ENCODE measurements at regions not wholly inside any gene's neighbourhood (a gene's known extent, or its start where the extent isn't known, plus 50 kb on each side); places are given as distances from the start of the nearest gene placed in this dataset.

DNA sequence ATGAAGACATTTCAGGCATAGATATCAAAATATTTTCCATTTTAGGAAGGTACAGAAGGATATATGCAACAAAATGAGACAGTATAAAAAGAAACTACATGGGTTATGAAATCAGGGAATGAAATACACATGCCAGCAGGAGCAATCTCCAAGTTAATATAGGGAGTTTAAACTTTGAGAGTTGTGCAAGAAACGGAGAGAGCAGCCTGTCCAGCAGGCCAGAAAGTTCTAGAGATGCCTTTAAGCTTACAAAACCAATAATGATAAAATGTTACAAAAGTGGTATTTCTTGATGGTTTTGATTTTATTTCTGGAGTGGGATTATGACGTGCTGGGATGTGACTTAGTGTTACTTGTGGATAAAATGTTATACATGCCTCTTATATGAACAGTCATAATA is 2047.9 kb downstream of the ARAP2 start:
- no peaks in the 10 kb centered on the region for H3K27me3 ChIP-seq (replicated peaks in 2 of 5; ENCODE audit: control insufficient read depth in 4 of 5, insufficient read depth in 5 of 5, low read length in 4 of 5)
- no peaks in the 10 kb centered on the region for H3K9me3 ChIP-seq (ENCODE audit: control extremely low read depth in 1 of 5, control insufficient read depth in 4 of 5, insufficient read depth in 2 of 5, low read depth in 1 of 5, low read length in 4 of 5)
- H3K27ac ChIP-seq (ENCODE audit: insufficient read depth in 1 of 2, low read depth in 1 of 2, low read length in 2 of 2, poor library complexity in 1 of 2, severe bottlenecking in 2 of 2), result no peak overlapping the region
- H3K36me3 ChIP-seq (ENCODE audit: control insufficient read depth in 4 of 4, insufficient read depth in 4 of 4, low read length in 3 of 4), result no peaks in the 10 kb centered on the region
- no peak overlapping the region for H3K4me3 ChIP-seq (ENCODE audit: control insufficient read depth in 1 of 7, extremely low read depth in 1 of 7, insufficient read depth in 4 of 7, low read depth in 2 of 7, low read length in 6 of 7)
- ChIA-PET CTCF (no interaction called here), POLR2A (no interaction called here)
- DNase-seq, result no peak
- H3K4me1 ChIP-seq (ENCODE audit: control extremely low read depth in 1 of 4, control insufficient read depth in 4 of 4, insufficient read depth in 4 of 4, low read length in 3 of 4), result no peaks in the 10 kb centered on the region
- no CpG with 5 or more reads among the region's 2 CpGs for WGBS (ENCODE audit: insufficient coverage)

DNA sequence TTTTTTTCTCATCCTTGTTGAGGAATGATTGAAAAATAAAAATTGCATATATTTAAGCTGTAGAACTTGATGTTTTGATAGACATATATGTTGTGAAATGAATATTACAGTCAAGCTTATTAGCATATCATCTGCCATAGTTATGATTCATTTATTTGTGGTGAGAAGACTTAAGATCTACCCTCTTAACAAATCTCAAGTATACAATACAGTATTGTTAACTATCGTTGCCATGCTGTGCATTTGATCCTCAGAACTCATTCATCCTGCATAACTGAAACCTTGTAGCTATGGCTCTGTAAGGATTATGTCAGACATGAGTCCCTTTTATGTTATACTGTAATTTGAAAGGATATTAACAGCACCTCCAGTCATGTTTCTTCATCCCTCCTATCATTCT is 2045.3 kb downstream of the ARAP2 start:
- H3K4me3 ChIP-seq (ENCODE audit: control insufficient read depth in 1 of 7, extremely low read depth in 1 of 7, insufficient read depth in 4 of 7, low read depth in 2 of 7, low read length in 6 of 7), result no peak overlapping the region
- CTCF ChIA-PET, result interaction anchor here (0.7 kb wide), 1 partner anchor 10 kb away, joined by 5 read pairs; no protein-coding TSS in a partner anchor
- WGBS (ENCODE audit: insufficient coverage), result no CpG with 5 or more reads among the region's 1 CpG
- POLR2A ChIA-PET, result no interaction called here
- DNase-seq, result no peak
- H3K4me1 ChIP-seq (ENCODE audit: control extremely low read depth in 1 of 4, control insufficient read depth in 4 of 4, insufficient read depth in 4 of 4, low read length in 3 of 4), result no peaks in the 10 kb centered on the region
- no peaks in the 10 kb centered on the region for H3K27me3 ChIP-seq (replicated peaks in 2 of 5; ENCODE audit: control insufficient read depth in 4 of 5, insufficient read depth in 5 of 5, low read length in 4 of 5)
- H3K9me3 ChIP-seq (ENCODE audit: control extremely low read depth in 1 of 5, control insufficient read depth in 4 of 5, insufficient read depth in 2 of 5, low read depth in 1 of 5, low read length in 4 of 5), result no peaks in the 10 kb centered on the region
- no peak overlapping the region for H3K27ac ChIP-seq (ENCODE audit: insufficient read depth in 1 of 2, low read depth in 1 of 2, low read length in 2 of 2, poor library complexity in 1 of 2, severe bottlenecking in 2 of 2)
- H3K36me3 ChIP-seq (ENCODE audit: control insufficient read depth in 4 of 4, insufficient read depth in 4 of 4, low read length in 3 of 4), result no peaks in the 10 kb centered on the region

DNA sequence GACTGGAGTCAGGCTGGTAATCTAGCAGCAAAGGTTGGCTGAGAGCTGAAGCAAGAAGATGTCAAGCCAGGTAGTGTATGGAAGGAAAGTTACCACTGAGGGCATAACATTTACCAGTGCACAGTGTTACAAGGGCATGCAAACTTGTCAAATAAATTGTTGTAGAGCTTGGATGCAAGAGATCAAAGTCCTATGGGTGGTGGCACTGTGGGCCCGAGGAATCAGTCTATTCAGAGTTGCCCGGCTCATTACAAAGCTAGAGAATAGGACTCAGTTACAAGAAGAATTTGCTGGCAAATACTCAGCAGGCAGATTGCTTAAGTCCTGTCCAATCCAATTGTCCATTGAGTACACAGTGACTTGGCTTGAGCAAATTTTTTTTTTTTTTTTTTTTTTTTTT is 2043.8 kb downstream of the ARAP2 start:
- 95% methylated on average over 2 of the region's 2 CpGs for WGBS (ENCODE audit: insufficient coverage)
- POLR2A ChIA-PET, result interaction anchor here (0.6 kb wide), 1 partner anchor 163 kb away, joined by 3 read pairs; no protein-coding TSS in a partner anchor

DNA sequence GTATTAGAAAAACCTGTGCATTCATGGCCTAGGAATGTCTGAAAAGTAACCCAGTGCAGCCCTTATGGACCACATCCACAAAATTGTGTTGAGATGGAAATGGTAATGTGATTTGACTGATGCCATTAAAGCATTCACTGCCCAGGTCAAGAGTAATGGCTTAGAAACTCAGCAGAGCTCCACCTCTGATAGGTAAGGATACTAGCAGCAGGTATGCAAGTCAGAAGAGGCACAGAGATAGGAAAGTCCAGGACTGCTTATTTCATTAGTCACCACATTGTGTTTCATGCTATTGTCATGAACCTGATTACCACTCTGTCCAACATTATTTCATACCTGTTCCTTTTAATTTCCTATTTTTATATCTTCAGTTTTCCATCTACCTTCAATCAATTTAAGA is 2042.2 kb downstream of the ARAP2 start:
- H3K4me1 ChIP-seq (ENCODE audit: control extremely low read depth in 1 of 4, control insufficient read depth in 4 of 4, insufficient read depth in 4 of 4, low read length in 3 of 4), result no peaks in the 10 kb centered on the region
- no peak overlapping the region for H3K4me3 ChIP-seq (ENCODE audit: control insufficient read depth in 1 of 7, extremely low read depth in 1 of 7, insufficient read depth in 4 of 7, low read depth in 2 of 7, low read length in 6 of 7)
- peaks cover 0 to 3% (median 0%) of the 10 kb centered on the region in 5 experiments for H3K9me3 ChIP-seq (ENCODE audit: control extremely low read depth in 1 of 5, control insufficient read depth in 4 of 5, insufficient read depth in 2 of 5, low read depth in 1 of 5, low read length in 4 of 5)
- H3K36me3 ChIP-seq (ENCODE audit: control insufficient read depth in 4 of 4, insufficient read depth in 4 of 4, low read length in 3 of 4), result no peaks in the 10 kb centered on the region
- H3K27ac ChIP-seq (ENCODE audit: insufficient read depth in 1 of 2, low read depth in 1 of 2, low read length in 2 of 2, poor library complexity in 1 of 2, severe bottlenecking in 2 of 2), result no peak overlapping the region
- CTCF ChIA-PET, result no interaction called here
- no peak for DNase-seq
- POLR2A ChIA-PET, result no interaction called here
- no peaks in the 10 kb centered on the region for H3K27me3 ChIP-seq (replicated peaks in 2 of 5; ENCODE audit: control insufficient read depth in 4 of 5, insufficient read depth in 5 of 5, low read length in 4 of 5)

More for the DNA sequence above, 2043.8 kb downstream of the ARAP2 start:
- Histone ChIP-seq H3K36me3 (ENCODE audit: control insufficient read depth in 4 of 4, insufficient read depth in 4 of 4, low read length in 3 of 4) (no peaks in the 10 kb centered on the region), H3K4me1 (ENCODE audit: control extremely low read depth in 1 of 4, control insufficient read depth in 4 of 4, insufficient read depth in 4 of 4, low read length in 3 of 4) (no peaks in the 10 kb centered on the region), H3K4me3 (ENCODE audit: control insufficient read depth in 1 of 7, extremely low read depth in 1 of 7, insufficient read depth in 4 of 7, low read depth in 2 of 7, low read length in 6 of 7) (no peak overlapping the region), H3K27me3 (replicated peaks in 2 of 5; ENCODE audit: control insufficient read depth in 4 of 5, insufficient read depth in 5 of 5, low read length in 4 of 5) (no peaks in the 10 kb centered on the region), H3K9me3 (ENCODE audit: control extremely low read depth in 1 of 5, control insufficient read depth in 4 of 5, insufficient read depth in 2 of 5, low read depth in 1 of 5, low read length in 4 of 5) (no peaks in the 10 kb centered on the region), H3K27ac (ENCODE audit: insufficient read depth in 1 of 2, low read depth in 1 of 2, low read length in 2 of 2, poor library complexity in 1 of 2, severe bottlenecking in 2 of 2) (no peak overlapping the region)
- DNase-seq, result no peak
- CTCF ChIA-PET, result no interaction called here

DNA sequence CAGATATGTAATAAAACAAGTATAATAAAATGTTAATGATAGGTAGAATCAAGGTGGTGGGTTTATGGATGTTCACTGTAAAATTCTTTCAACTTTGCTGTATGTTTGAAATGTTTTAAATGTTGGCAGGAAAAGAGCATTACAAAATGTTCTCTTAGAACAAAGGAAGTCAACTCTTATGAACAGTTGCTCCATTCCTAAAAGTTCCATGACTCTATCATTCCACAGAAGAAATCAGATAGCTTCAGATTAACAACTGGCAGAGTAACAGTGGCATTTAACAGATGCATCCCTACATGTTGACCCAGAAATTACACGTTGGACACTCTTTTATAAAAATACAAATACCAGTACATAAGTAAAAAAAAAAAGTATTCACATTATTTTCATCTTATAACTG is 2023.7 kb downstream of the ARAP2 start:
- no peaks in the 10 kb centered on the region for H3K27me3 ChIP-seq (replicated peaks in 2 of 5; ENCODE audit: control insufficient read depth in 4 of 5, insufficient read depth in 5 of 5, low read length in 4 of 5)
- no CpG with 5 or more reads among the region's 1 CpG for WGBS (ENCODE audit: insufficient coverage)
- DNase-seq, result no peak
- H3K36me3 ChIP-seq (ENCODE audit: control insufficient read depth in 4 of 4, insufficient read depth in 4 of 4, low read length in 3 of 4), result no peaks in the 10 kb centered on the region
- peaks cover 0 to 1% (median 0%) of the 10 kb centered on the region in 5 experiments for H3K9me3 ChIP-seq (ENCODE audit: control extremely low read depth in 1 of 5, control insufficient read depth in 4 of 5, insufficient read depth in 2 of 5, low read depth in 1 of 5, low read length in 4 of 5)
- CTCF ChIA-PET, result no interaction called here
- POLR2A ChIA-PET, result no interaction called here
- no peaks in the 10 kb centered on the region for H3K4me1 ChIP-seq (ENCODE audit: control extremely low read depth in 1 of 4, control insufficient read depth in 4 of 4, insufficient read depth in 4 of 4, low read length in 3 of 4)
- no peak overlapping the region for H3K4me3 ChIP-seq (ENCODE audit: control insufficient read depth in 1 of 7, extremely low read depth in 1 of 7, insufficient read depth in 4 of 7, low read depth in 2 of 7, low read length in 6 of 7)
- no peak overlapping the region for H3K27ac ChIP-seq (ENCODE audit: insufficient read depth in 1 of 2, low read depth in 1 of 2, low read length in 2 of 2, poor library complexity in 1 of 2, severe bottlenecking in 2 of 2)

DNA sequence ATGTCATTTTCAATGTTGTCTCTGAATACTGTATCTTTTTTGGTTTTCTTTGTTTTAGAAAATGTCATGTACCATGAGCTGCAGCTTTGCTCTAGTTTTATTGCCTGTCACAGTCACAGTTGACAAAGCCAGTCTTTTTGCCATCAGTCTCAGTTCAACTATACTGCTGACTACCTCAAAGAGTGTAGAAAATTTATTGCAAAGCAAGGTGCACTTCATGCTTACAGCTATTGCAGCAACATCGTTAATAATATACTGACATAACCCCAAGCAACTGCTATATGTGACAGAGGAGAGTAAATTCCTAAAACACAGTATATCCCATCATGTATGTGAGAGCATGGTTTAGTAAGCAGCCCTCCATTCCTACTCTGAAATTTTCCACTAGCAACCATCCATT is 2022.3 kb downstream of the ARAP2 start:
- Histone ChIP-seq H3K27ac (ENCODE audit: insufficient read depth in 1 of 2, low read depth in 1 of 2, low read length in 2 of 2, poor library complexity in 1 of 2, severe bottlenecking in 2 of 2) (no peak overlapping the region), H3K36me3 (ENCODE audit: control insufficient read depth in 4 of 4, insufficient read depth in 4 of 4, low read length in 3 of 4) (no peaks in the 10 kb centered on the region), H3K4me3 (ENCODE audit: control insufficient read depth in 1 of 7, extremely low read depth in 1 of 7, insufficient read depth in 4 of 7, low read depth in 2 of 7, low read length in 6 of 7) (no peak overlapping the region), H3K27me3 (replicated peaks in 2 of 5; ENCODE audit: control insufficient read depth in 4 of 5, insufficient read depth in 5 of 5, low read length in 4 of 5) (no peaks in the 10 kb centered on the region), H3K4me1 (ENCODE audit: control extremely low read depth in 1 of 4, control insufficient read depth in 4 of 4, insufficient read depth in 4 of 4, low read length in 3 of 4) (no peaks in the 10 kb centered on the region), H3K9me3 (ENCODE audit: control extremely low read depth in 1 of 5, control insufficient read depth in 4 of 5, insufficient read depth in 2 of 5, low read depth in 1 of 5, low read length in 4 of 5) (peaks cover 0 to 1% (median 0%) of the 10 kb centered on the region in 5 experiments)
- POLR2A ChIA-PET, result no interaction called here
- WGBS (ENCODE audit: insufficient coverage), result 100% methylated on average over 1 of the region's 1 CpG
- no peak for DNase-seq
- CTCF ChIA-PET, result no interaction called here

DNA sequence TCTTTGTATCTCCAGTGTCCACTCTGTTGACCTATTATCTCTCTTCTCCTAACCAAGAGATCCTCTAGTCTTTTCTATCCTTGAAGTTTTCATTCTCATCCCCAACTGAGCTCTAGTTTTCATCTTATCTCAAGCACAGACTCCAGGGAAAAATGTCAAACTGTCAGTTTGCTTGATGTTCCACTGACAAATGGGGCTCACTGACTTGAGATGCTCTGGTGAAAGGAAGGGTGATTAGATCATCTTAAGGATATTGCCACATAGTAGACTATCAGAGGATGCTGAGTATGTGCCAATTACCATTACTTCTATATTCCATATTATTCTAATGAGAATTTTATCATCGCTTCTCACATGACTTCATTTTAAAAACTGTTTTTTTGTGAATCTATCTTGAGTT is 2008.2 kb downstream of the ARAP2 start:
- whole genome bisulfite sequencing (ENCODE audit: insufficient coverage), result no CpG with 5 or more reads among the region's 1 CpG
- POLR2A ChIA-PET, result no interaction called here
- H3K27ac ChIP-seq (ENCODE audit: insufficient read depth in 1 of 2, low read depth in 1 of 2, low read length in 2 of 2, poor library complexity in 1 of 2, severe bottlenecking in 2 of 2), result no peak overlapping the region
- CTCF ChIA-PET, result no interaction called here
- no peaks in the 10 kb centered on the region for H3K4me1 ChIP-seq (ENCODE audit: control extremely low read depth in 1 of 4, control insufficient read depth in 4 of 4, insufficient read depth in 4 of 4, low read length in 3 of 4)
- no peaks in the 10 kb centered on the region for H3K27me3 ChIP-seq (replicated peaks in 2 of 5; ENCODE audit: control insufficient read depth in 4 of 5, insufficient read depth in 5 of 5, low read length in 4 of 5)
- no peak for DNase-seq
- no peaks in the 10 kb centered on the region for H3K9me3 ChIP-seq (ENCODE audit: control extremely low read depth in 1 of 5, control insufficient read depth in 4 of 5, insufficient read depth in 2 of 5, low read depth in 1 of 5, low read length in 4 of 5)
- no peaks in the 10 kb centered on the region for H3K36me3 ChIP-seq (ENCODE audit: control insufficient read depth in 4 of 4, insufficient read depth in 4 of 4, low read length in 3 of 4)
- H3K4me3 ChIP-seq (ENCODE audit: control insufficient read depth in 1 of 7, extremely low read depth in 1 of 7, insufficient read depth in 4 of 7, low read depth in 2 of 7, low read length in 6 of 7), result no peak overlapping the region

Measured in common myeloid progenitor, CD34-positive (primary cell).